ENCODE measurements at regions not wholly inside any gene's neighbourhood (a gene's known extent, or its start where the extent isn't known, plus 50 kb on each side); places are given as distances from the start of the nearest gene placed in this dataset.

GRCh38 chr1:4395676-4396075 lies 258.7 kb upstream of the AJAP1 start:
- DNase-seq (no peak), ATAC-seq (no peak)
- intact Hi-C loops (cut with DNase I, micrococcal nuclease), result no loop called here

GRCh38 chr1:4396551-4396950 lies 257.9 kb upstream of the AJAP1 start:
- intact Hi-C loops (cut with DNase I, micrococcal nuclease), result no loop called here
- no peak for DNase-seq

GRCh38 chr1:4397196-4397595 lies 257.2 kb upstream of the AJAP1 start:
- DNase-seq, result no peak
- intact Hi-C loops (cut with DNase I, micrococcal nuclease), result no loop called here
- no peak for ATAC-seq

More at GRCh38 chr1:4396551-4396950, 257.9 kb upstream of the AJAP1 start:
- no peak for ATAC-seq

GRCh38 chr1:4402032-4402431 lies 252.4 kb upstream of the AJAP1 start:
- intact Hi-C loops (cut with DNase I, micrococcal nuclease), result no loop called here
- DNase-seq (no peak), ATAC-seq (no peak)

- intact Hi-C loops (cut with DNase I, micrococcal nuclease), result no loop called here
- ATAC-seq, result no peak
- DNase-seq, result no peak
These were observed 249.4 kb upstream of the AJAP1 start for GRCh38 chr1:4404854-4405590.

- intact Hi-C loops (cut with DNase I, micrococcal nuclease), result no loop called here
- ATAC-seq, result no peak
- DNase-seq, result no peak
These were observed 246.6 kb upstream of the AJAP1 start for GRCh38 chr1:4407851-4408250.

- intact Hi-C loops (cut with DNase I, micrococcal nuclease), result no loop called here
- ATAC-seq, result no peak
- DNase-seq, result no peak
These were observed 246.0 kb upstream of the AJAP1 start for GRCh38 chr1:4408380-4408779.

- DNase-seq, result no peak
These were observed 242.5 kb upstream of the AJAP1 start for GRCh38 chr1:4411862-4412261.

GRCh38 chr1:4415476-4415875 lies 238.9 kb upstream of the AJAP1 start:
- intact Hi-C loops (cut with DNase I, micrococcal nuclease), result no loop called here
- ATAC-seq (no peak), DNase-seq (no peak)

More at GRCh38 chr1:4411862-4412261, 242.5 kb upstream of the AJAP1 start:
- ATAC-seq, result no peak
- intact Hi-C loops (cut with DNase I, micrococcal nuclease), result no loop called here

- no peak for DNase-seq
These were observed 238.2 kb upstream of the AJAP1 start for GRCh38 chr1:4416189-4416588.

GRCh38 chr1:4418021-4418420 lies 236.4 kb upstream of the AJAP1 start:
- no peak for ATAC-seq
- intact Hi-C loops (cut with DNase I, micrococcal nuclease), result no loop called here
- no peak for DNase-seq

More at GRCh38 chr1:4416189-4416588, 238.2 kb upstream of the AJAP1 start:
- intact Hi-C loops (cut with DNase I, micrococcal nuclease), result no loop called here
- no peak for ATAC-seq

GRCh38 chr1:4421986-4422385 lies 232.4 kb upstream of the AJAP1 start:
- no peak for DNase-seq
- ATAC-seq, result no peak
- intact Hi-C loops (cut with DNase I, micrococcal nuclease), result no loop called here

GRCh38 chr1:4422504-4423289 lies 231.7 kb upstream of the AJAP1 start:
- DNase-seq, result no peak
- ATAC-seq, result no peak
- intact Hi-C loops (cut with DNase I, micrococcal nuclease), result no loop called here

- DNase-seq (no peak), ATAC-seq (no peak)
- intact Hi-C loops (cut with DNase I, micrococcal nuclease), result no loop called here
These were observed 230.2 kb upstream of the AJAP1 start for GRCh38 chr1:4424254-4424653.

GRCh38 chr1:4424766-4425165 lies 229.6 kb upstream of the AJAP1 start:
- ATAC-seq, result no peak
- intact Hi-C loops (cut with DNase I, micrococcal nuclease), result no loop called here
- DNase-seq, result no peak

- DNase-seq (no peak), ATAC-seq (no peak)
- intact Hi-C loops (cut with DNase I, micrococcal nuclease), result no loop called here
These were observed 228.5 kb upstream of the AJAP1 start for GRCh38 chr1:4425892-4426291.

- intact Hi-C loops (cut with DNase I, micrococcal nuclease), result no loop called here
- DNase-seq (no peak), ATAC-seq (no peak)
These were observed 225.7 kb upstream of the AJAP1 start for GRCh38 chr1:4428711-4429110.

- ATAC-seq, result no peak
- intact Hi-C loops (cut with DNase I, micrococcal nuclease), result no loop called here
- no peak for DNase-seq
These were observed 223.7 kb upstream of the AJAP1 start for GRCh38 chr1:4430406-4431365.

GRCh38 chr1:4431491-4431890 lies 222.9 kb upstream of the AJAP1 start:
- DNase-seq, result no peak
- intact Hi-C loops (cut with DNase I, micrococcal nuclease), result no loop called here
- ATAC-seq, result no peak
